ENCODE measurements at regions not wholly inside any gene's neighbourhood (a gene's known extent, or its start where the extent isn't known, plus 50 kb on each side); places are given as distances from the start of the nearest gene placed in this dataset.
A peak's percentile ranks its signal among the peaks of the same experiment; 100 is the strongest.

DNA sequence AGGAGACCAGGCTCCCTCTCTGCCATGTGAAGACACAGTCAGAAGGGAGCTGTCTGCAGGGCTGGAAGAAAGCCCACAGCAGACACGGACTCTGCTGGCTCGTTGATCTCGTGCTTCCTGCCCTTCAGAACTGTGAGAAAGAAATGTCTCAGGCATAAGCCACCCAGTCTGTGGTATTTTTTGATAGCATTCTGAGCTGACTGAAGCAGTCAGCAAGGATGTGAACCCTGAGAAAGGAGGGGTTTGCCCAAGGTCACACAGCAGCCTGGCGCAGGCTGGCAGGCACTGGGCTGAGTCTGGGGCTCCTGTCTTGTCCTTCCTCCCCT lies 255.1 kb upstream of the B3GAT1 start:
- ATAC-seq, result no peak
- WGBS, 2 donors, result 54 to 67% methylated on average over 4 of the region's 4 CpGs
- DNase-seq, result peak in 1 of 2 donors; percentile 1
- no peak overlapping the region for H3K4me3 ChIP-seq
- no peaks in the 10 kb centered on the region for H3K36me3 ChIP-seq
- no peaks in the 10 kb centered on the region for H3K4me1 ChIP-seq
- peaks cover 0 to 7% (median 0%) of the 10 kb centered on the region in 11 donors for H3K9me3 ChIP-seq
- peaks cover 0 to 74% (median 45%) of the 10 kb centered on the region in 7 donors for H3K27me3 ChIP-seq
- no peak overlapping the region for H3K27ac ChIP-seq
- intact Hi-C loops (cut with DNase I), result no loop called here
- TF ChIP-seq, protein P1, sequence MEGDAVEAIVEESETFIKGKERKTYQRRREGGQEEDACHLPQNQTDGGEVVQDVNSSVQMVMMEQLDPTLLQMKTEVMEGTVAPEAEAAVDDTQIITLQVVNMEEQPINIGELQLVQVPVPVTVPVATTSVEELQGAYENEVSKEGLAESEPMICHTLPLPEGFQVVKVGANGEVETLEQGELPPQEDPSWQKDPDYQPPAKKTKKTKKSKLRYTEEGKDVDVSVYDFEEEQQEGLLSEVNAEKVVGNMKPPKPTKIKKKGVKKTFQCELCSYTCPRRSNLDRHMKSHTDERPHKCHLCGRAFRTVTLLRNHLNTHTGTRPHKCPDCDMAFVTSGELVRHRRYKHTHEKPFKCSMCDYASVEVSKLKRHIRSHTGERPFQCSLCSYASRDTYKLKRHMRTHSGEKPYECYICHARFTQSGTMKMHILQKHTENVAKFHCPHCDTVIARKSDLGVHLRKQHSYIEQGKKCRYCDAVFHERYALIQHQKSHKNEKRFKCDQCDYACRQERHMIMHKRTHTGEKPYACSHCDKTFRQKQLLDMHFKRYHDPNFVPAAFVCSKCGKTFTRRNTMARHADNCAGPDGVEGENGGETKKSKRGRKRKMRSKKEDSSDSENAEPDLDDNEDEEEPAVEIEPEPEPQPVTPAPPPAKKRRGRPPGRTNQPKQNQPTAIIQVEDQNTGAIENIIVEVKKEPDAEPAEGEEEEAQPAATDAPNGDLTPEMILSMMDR (IDR thresholded peaks at IDR 0.05), result no peak

GRCh38 chr11:134666273-134667174 lies 254.5 kb upstream of the B3GAT1 start:
- Histone ChIP-seq H3K36me3 (no peaks in the 10 kb centered on the region), H3K4me1 (no peaks in the 10 kb centered on the region), H3K9me3 (peaks cover 0 to 7% (median 0%) of the 10 kb centered on the region in 11 donors), H3K27ac (no peak overlapping the region), H3K27me3 (peaks cover 0 to 68% (median 41%) of the 10 kb centered on the region in 7 donors), H3K4me3 (no peak overlapping the region)
- ATAC-seq (no peak), DNase-seq (peak in 1 of 2 donors; percentile 1)
- TF ChIP-seq, protein P1 (IDR thresholded peaks at IDR 0.05), result no peak
- intact Hi-C loops (cut with DNase I), result no loop called here
- 80 to 82% methylated on average over 13 of the region's 13 CpGs for WGBS, 2 donors

DNA sequence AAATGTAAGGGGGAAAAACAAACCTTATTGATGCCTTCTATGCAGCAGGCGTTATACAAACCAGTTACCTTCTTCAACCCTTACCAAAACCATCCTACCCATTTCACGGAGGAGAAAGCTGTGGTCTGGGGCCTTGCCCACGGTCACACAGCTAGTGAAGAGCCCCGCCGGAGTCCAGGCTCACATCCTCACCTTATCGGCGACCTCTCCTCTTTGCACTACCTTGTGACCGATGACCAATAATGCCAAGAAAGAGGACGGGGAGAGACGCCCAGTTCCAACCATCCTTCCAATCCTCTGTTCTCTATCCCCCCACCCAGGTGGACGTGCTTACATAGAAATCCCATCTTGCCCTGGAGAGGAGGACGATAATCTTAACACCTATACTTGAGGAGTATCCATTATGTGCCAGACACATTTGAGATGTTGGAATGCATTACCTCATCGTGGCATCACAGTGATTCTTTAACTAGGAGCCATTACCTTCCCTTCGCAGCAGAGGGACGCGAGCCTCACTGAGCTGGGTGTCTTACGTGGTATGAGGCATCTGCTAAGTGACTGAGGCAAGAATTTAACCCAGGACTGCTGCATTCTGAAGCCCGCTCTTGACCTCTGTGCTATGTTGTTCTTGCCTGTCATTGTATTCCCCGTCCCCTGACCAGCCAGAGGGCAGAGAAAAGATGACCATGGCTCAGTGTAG lies 253.7 kb upstream of the B3GAT1 start:
- TF ChIP-seq, protein P1 (IDR thresholded peaks at IDR 0.05), result no peak
- intact Hi-C loops (cut with DNase I), result no loop called here
- H3K9me3 ChIP-seq, result peaks cover 0 to 7% (median 0%) of the 10 kb centered on the region in 11 donors
- ATAC-seq, result no peak
- no peak overlapping the region for H3K4me3 ChIP-seq
- DNase-seq, result peak in 1 of 2 donors; percentile 2
- no peaks in the 10 kb centered on the region for H3K36me3 ChIP-seq
- no peaks in the 10 kb centered on the region for H3K4me1 ChIP-seq
- WGBS, 2 donors, result 74 to 78% methylated on average over 19 of the region's 19 CpGs
- no peak overlapping the region for H3K27ac ChIP-seq
- peaks cover 0 to 67% (median 36%) of the 10 kb centered on the region in 7 donors for H3K27me3 ChIP-seq

DNA sequence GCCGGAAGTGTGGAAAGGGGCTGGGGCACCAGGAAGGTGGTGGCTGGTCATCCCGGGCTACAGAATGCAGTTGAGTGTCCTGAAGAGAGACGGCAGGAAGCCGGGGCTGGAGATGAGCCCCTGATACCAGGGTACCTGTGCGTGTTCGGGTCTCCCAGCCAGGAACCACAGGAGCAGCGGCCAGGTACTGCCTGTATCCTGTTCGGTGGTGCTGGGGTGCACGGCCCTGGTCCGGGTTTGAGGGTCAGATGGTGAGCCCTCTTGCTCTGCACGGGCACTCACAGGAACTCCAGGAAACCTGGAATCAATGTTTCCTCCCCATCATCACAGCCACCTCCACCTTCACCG lies 253.1 kb upstream of the B3GAT1 start:
- WGBS, 2 donors, result 78 to 86% methylated on average over 12 of the region's 12 CpGs

More for the DNA sequence above, 253.1 kb upstream of the B3GAT1 start:
- no peaks in the 10 kb centered on the region for H3K4me1 ChIP-seq
- H3K27me3 ChIP-seq, result peaks cover 0 to 67% (median 30%) of the 10 kb centered on the region in 7 donors
- TF ChIP-seq, protein P1 (IDR thresholded peaks at IDR 0.05), result no peak
- DNase-seq (peak in 1 of 2 donors; percentile 3), ATAC-seq (no peak)
- intact Hi-C loops (cut with DNase I), result no loop called here
- no peak overlapping the region for H3K4me3 ChIP-seq
- H3K36me3 ChIP-seq, result no peaks in the 10 kb centered on the region
- H3K9me3 ChIP-seq, result peaks cover 0 to 7% (median 0%) of the 10 kb centered on the region in 11 donors
- H3K27ac ChIP-seq, result no peak overlapping the region

Measured in heart right ventricle (tissue), 16 donors.